ENCODE measurements at regions not wholly inside any gene's neighbourhood (a gene's known extent, or its start where the extent isn't known, plus 50 kb on each side); places are given as distances from the start of the nearest gene placed in this dataset.
"Not testable (repeated sequence)": the region's sequence is repeated elsewhere in the genome, so short reads cannot be mapped to it uniquely, and the experiment has no call there.

GRCh38 chr19:28318469-28319179, 894.3 kb downstream of the UQCRFS1 start:
- Mint-ChIP-seq H3K4me1 (no peaks in the 10 kb centered on the region), H3K27ac (no peak overlapping the region), H3K4me3 (no peak overlapping the region), H3K27me3 (no peaks in the 10 kb centered on the region), H3K36me3 (ENCODE audit: low read depth) (no peaks in the 10 kb centered on the region), H3K9me3 (ENCODE audit: low read depth) (no peaks in the 10 kb centered on the region)
- ATAC-seq (no peak), DNase-seq (no peak)
- intact Hi-C loops (cut with DNase I, micrococcal nuclease): no loop called here
- ChIA-PET CTCF (interaction anchor here (0.8 kb wide), 1 partner anchor 36 kb away, joined by 3 read pairs; no protein-coding TSS in a partner anchor), POLR2A (no interaction called here)

GRCh38 chr19:28316464-28316863, 896.5 kb downstream of the UQCRFS1 start:
- intact Hi-C loops (cut with DNase I, micrococcal nuclease): no loop called here
- H3K36me3 Mint-ChIP-seq (ENCODE audit: low read depth): no peaks in the 10 kb centered on the region
- no peak for DNase-seq
- no peaks in the 10 kb centered on the region for H3K4me1 Mint-ChIP-seq
- H3K9me3 Mint-ChIP-seq (ENCODE audit: low read depth): no peaks in the 10 kb centered on the region
- CTCF ChIA-PET: no interaction called here
- no peak overlapping the region for H3K4me3 Mint-ChIP-seq
- POLR2A ChIA-PET: no interaction called here
- no peaks in the 10 kb centered on the region for H3K27me3 Mint-ChIP-seq
- no peak for ATAC-seq
- H3K27ac Mint-ChIP-seq: no peak overlapping the region

GRCh38 chr19:28314756-28315155, 898.2 kb downstream of the UQCRFS1 start:
- Mint-ChIP-seq H3K9me3 (ENCODE audit: low read depth) (no peaks in the 10 kb centered on the region), H3K36me3 (ENCODE audit: low read depth) (no peaks in the 10 kb centered on the region), H3K27ac (no peak overlapping the region), H3K27me3 (no peaks in the 10 kb centered on the region), H3K4me3 (no peak overlapping the region), H3K4me1 (no peaks in the 10 kb centered on the region)
- ATAC-seq (no peak), DNase-seq (no peak)
- CTCF ChIA-PET: interaction anchor here (1.0 kb wide), 1 partner anchor 12 kb away, joined by 3 read pairs; no protein-coding TSS in a partner anchor
- intact Hi-C loops (cut with DNase I, micrococcal nuclease): no loop called here
- POLR2A ChIA-PET: no interaction called here

GRCh38 chr19:28314287-28314686, 898.7 kb downstream of the UQCRFS1 start:
- Mint-ChIP-seq H3K27ac (no peak overlapping the region), H3K4me3 (no peak overlapping the region), H3K27me3 (no peaks in the 10 kb centered on the region), H3K9me3 (ENCODE audit: low read depth) (no peaks in the 10 kb centered on the region), H3K4me1 (no peaks in the 10 kb centered on the region), H3K36me3 (ENCODE audit: low read depth) (no peaks in the 10 kb centered on the region)
- ChIA-PET CTCF (no interaction called here), POLR2A (no interaction called here)
- intact Hi-C loops (cut with DNase I, micrococcal nuclease): no loop called here
- DNase-seq (no peak), ATAC-seq (no peak)

DNA sequence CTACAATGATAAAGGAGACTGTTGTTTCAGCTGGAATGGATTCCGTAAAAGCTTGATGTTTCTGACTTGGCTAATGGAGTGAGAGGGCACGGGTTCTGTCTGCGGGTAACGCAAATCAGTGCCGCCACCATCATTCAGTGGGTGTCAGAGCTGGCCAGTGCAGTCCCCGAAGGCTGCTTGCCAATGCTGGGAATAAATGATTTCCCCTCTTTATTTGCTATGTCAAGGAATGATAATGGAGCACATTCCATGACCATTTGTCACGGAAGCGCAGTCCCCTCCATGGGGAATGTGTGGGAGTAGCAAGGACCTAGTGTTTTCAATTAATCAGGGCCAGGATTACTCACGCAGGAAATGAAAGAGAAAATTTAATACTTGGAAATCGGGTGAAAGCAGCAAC, 899.3 kb downstream of the UQCRFS1 start:
- no peaks in the 10 kb centered on the region for H3K27me3 Mint-ChIP-seq
- intact Hi-C loops (cut with DNase I, micrococcal nuclease): no loop called here
- POLR2A ChIA-PET: no interaction called here
- DNase-seq: no peak
- CTCF ChIA-PET: no interaction called here
- no peaks in the 10 kb centered on the region for H3K36me3 Mint-ChIP-seq (ENCODE audit: low read depth)
- H3K4me1 Mint-ChIP-seq: no peaks in the 10 kb centered on the region
- no peak for ATAC-seq
- H3K9me3 Mint-ChIP-seq (ENCODE audit: low read depth): no peaks in the 10 kb centered on the region
- H3K27ac Mint-ChIP-seq: no peak overlapping the region
- no peak overlapping the region for H3K4me3 Mint-ChIP-seq

GRCh38 chr19:28312269-28312668, 900.7 kb downstream of the UQCRFS1 start:
- Mint-ChIP-seq H3K4me3 (no peak overlapping the region), H3K36me3 (ENCODE audit: low read depth) (no peaks in the 10 kb centered on the region), H3K27ac (no peak overlapping the region), H3K27me3 (no peaks in the 10 kb centered on the region), H3K9me3 (ENCODE audit: low read depth) (no peaks in the 10 kb centered on the region), H3K4me1 (no peaks in the 10 kb centered on the region)
- ATAC-seq (no peak), DNase-seq (no peak)
- ChIA-PET POLR2A (no interaction called here), CTCF (no interaction called here)
- intact Hi-C loops (cut with DNase I, micrococcal nuclease): no loop called here

GRCh38 chr19:28310829-28311228, 902.1 kb downstream of the UQCRFS1 start:
- ATAC-seq; H3K36me3 Mint-ChIP-seq (ENCODE audit: low read depth); H3K27me3 Mint-ChIP-seq; H3K4me3 Mint-ChIP-seq; intact Hi-C loops (cut with DNase I, micrococcal nuclease); H3K9me3 Mint-ChIP-seq (ENCODE audit: low read depth); H3K4me1 Mint-ChIP-seq; H3K27ac Mint-ChIP-seq; DNase-seq; POLR2A ChIA-PET: not testable (repeated sequence)
- CTCF ChIA-PET: interaction anchor here (1.2 kb wide), 1 partner anchor 23 kb away, joined by 3 read pairs; no protein-coding TSS in a partner anchor

- Mint-ChIP-seq H3K9me3 (ENCODE audit: low read depth) (no peaks in the 10 kb centered on the region), H3K36me3 (ENCODE audit: low read depth) (no peaks in the 10 kb centered on the region), H3K4me3 (no peak overlapping the region), H3K4me1 (no peaks in the 10 kb centered on the region), H3K27me3 (no peaks in the 10 kb centered on the region), H3K27ac (no peak overlapping the region)
- no peak for DNase-seq
- ChIA-PET CTCF (interaction anchor here (0.6 kb wide), 1 partner anchor 17 kb away, joined by 3 read pairs; no protein-coding TSS in a partner anchor), POLR2A (no interaction called here)
- ATAC-seq: no peak
- intact Hi-C loops (cut with DNase I, micrococcal nuclease): no loop called here
These were observed 903.9 kb downstream of the UQCRFS1 start for GRCh38 chr19:28309070-28309469.

GRCh38 chr19:28307963-28308362, 905.0 kb downstream of the UQCRFS1 start:
- ChIA-PET CTCF (no interaction called here), POLR2A (no interaction called here)
- no peaks in the 10 kb centered on the region for H3K9me3 Mint-ChIP-seq (ENCODE audit: low read depth)
- H3K4me3 Mint-ChIP-seq: no peak overlapping the region
- DNase-seq (no peak), ATAC-seq (no peak)
- H3K27me3 Mint-ChIP-seq: no peaks in the 10 kb centered on the region
- H3K4me1 Mint-ChIP-seq: no peaks in the 10 kb centered on the region
- H3K36me3 Mint-ChIP-seq (ENCODE audit: low read depth): no peaks in the 10 kb centered on the region
- H3K27ac Mint-ChIP-seq: no peak overlapping the region
- intact Hi-C loops (cut with DNase I, micrococcal nuclease): no loop called here

DNA sequence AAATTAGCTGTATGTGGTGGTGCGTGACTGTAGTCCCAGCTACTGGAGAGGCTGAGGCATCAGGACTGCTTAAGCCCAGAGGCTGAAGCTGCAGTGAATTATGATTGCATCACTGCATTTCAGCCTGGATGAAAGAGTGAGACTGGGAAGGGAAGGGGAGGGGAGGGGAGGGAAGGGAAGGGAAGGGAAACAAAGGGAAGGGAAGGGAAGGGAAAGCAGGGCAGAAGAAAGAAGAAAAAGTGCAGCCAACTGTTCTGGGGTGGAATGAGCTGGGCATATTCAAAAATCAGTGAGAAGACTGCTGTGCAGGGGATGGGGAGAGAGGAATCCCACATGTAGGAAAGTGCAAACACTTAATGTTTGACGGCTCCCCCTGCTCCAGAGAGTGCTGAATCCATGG, 905.5 kb downstream of the UQCRFS1 start:
- no peak for ATAC-seq
- H3K4me1 Mint-ChIP-seq: no peaks in the 10 kb centered on the region
- intact Hi-C loops (cut with DNase I, micrococcal nuclease): no loop called here
- CTCF ChIA-PET: no interaction called here
- DNase-seq: no peak
- H3K9me3 Mint-ChIP-seq (ENCODE audit: low read depth): no peaks in the 10 kb centered on the region
- no peak overlapping the region for H3K4me3 Mint-ChIP-seq
- no peaks in the 10 kb centered on the region for H3K36me3 Mint-ChIP-seq (ENCODE audit: low read depth)
- no peaks in the 10 kb centered on the region for H3K27me3 Mint-ChIP-seq
- H3K27ac Mint-ChIP-seq: no peak overlapping the region
- POLR2A ChIA-PET: no interaction called here

- ATAC-seq (no peak), DNase-seq (no peak)
- intact Hi-C loops (cut with DNase I, micrococcal nuclease): no loop called here
- Mint-ChIP-seq H3K27me3 (no peaks in the 10 kb centered on the region), H3K27ac (no peak overlapping the region), H3K9me3 (ENCODE audit: low read depth) (no peaks in the 10 kb centered on the region), H3K36me3 (ENCODE audit: low read depth) (no peaks in the 10 kb centered on the region), H3K4me1 (no peaks in the 10 kb centered on the region), H3K4me3 (no peak overlapping the region)
- ChIA-PET CTCF (no interaction called here), POLR2A (no interaction called here)
These were observed 907.4 kb downstream of the UQCRFS1 start for GRCh38 chr19:28305513-28305912.

- ATAC-seq: no peak
- DNase-seq: no peak
- H3K4me1 Mint-ChIP-seq: no peaks in the 10 kb centered on the region
- H3K27me3 Mint-ChIP-seq: no peaks in the 10 kb centered on the region
- H3K4me3 Mint-ChIP-seq: no peak overlapping the region
- POLR2A ChIA-PET: no interaction called here
- intact Hi-C loops (cut with DNase I, micrococcal nuclease): no loop called here
- CTCF ChIA-PET: no interaction called here
- no peaks in the 10 kb centered on the region for H3K36me3 Mint-ChIP-seq (ENCODE audit: low read depth)
- no peaks in the 10 kb centered on the region for H3K9me3 Mint-ChIP-seq (ENCODE audit: low read depth)
- no peak overlapping the region for H3K27ac Mint-ChIP-seq
These were observed 909.4 kb downstream of the UQCRFS1 start for GRCh38 chr19:28303502-28303901.
